ENCODE measurements at regions not wholly inside any gene's neighbourhood (a gene's known extent, or its start where the extent isn't known, plus 50 kb on each side); places are given as distances from the start of the nearest gene placed in this dataset.
A peak's percentile ranks its signal among the peaks of the same experiment; 100 is the strongest.

GRCh38 chr10:128377364-128377987, 251.3 kb upstream of the MKI67 start:
- no peak for DNase-seq

GRCh38 chr10:128377988-128378387, 251.8 kb upstream of the MKI67 start:
- DNase-seq: no peak

- no peak for DNase-seq
Observed at GRCh38 chr10:128380946-128381345, 254.7 kb upstream of the MKI67 start.

GRCh38 chr10:128382225-128382624, 256.0 kb upstream of the MKI67 start:
- no peak for DNase-seq

- DNase-seq: no peak
Observed at GRCh38 chr10:128384831-128385230, 258.6 kb upstream of the MKI67 start.

GRCh38 chr10:128386231-128386630, 260.0 kb upstream of the MKI67 start:
- no peak for DNase-seq

GRCh38 chr10:128386816-128387604, 260.8 kb upstream of the MKI67 start:
- no peak for DNase-seq

GRCh38 chr10:128390596-128390995, 264.4 kb upstream of the MKI67 start:
- DNase-seq: no peak

- no peak for DNase-seq
Observed at GRCh38 chr10:128393546-128393945, 267.3 kb upstream of the MKI67 start.

- DNase-seq: no peak
Observed at GRCh38 chr10:128398118-128398517, 271.9 kb upstream of the MKI67 start.

GRCh38 chr10:128398999-128399398, 272.8 kb upstream of the MKI67 start:
- DNase-seq: no peak

- no peak for DNase-seq
Observed at GRCh38 chr10:128400564-128400963, 274.3 kb upstream of the MKI67 start.

GRCh38 chr10:128405450-128405849, 279.2 kb upstream of the MKI67 start:
- no peak for DNase-seq

- DNase-seq: no peak
Observed at GRCh38 chr10:128411643-128412042, 285.4 kb upstream of the MKI67 start.

GRCh38 chr10:128414568-128414967, 288.3 kb upstream of the MKI67 start:
- DNase-seq: no peak

- no peak for DNase-seq
Observed at GRCh38 chr10:128416231-128416630, 290.0 kb upstream of the MKI67 start.

- no peak for DNase-seq
Observed at GRCh38 chr10:128417826-128418225, 291.6 kb upstream of the MKI67 start.

GRCh38 chr10:128418819-128419218, 292.6 kb upstream of the MKI67 start:
- no peak for DNase-seq

- DNase-seq: no peak
Observed at GRCh38 chr10:128419466-128420019, 293.3 kb upstream of the MKI67 start.

GRCh38 chr10:128420623-128421022, 294.4 kb upstream of the MKI67 start:
- DNase-seq: no peak

- DNase-seq: no peak
Observed at GRCh38 chr10:128421371-128422160, 295.3 kb upstream of the MKI67 start.

GRCh38 chr10:128422190-128422589, 296.0 kb upstream of the MKI67 start:
- DNase-seq: peak; percentile 2 to 6

GRCh38 chr10:128422999-128423398, 296.8 kb upstream of the MKI67 start:
- DNase-seq: no peak

Data from NCI-H524 (cell line).